GM21576 (cell line): ENCODE measurements at regions not wholly inside any gene's neighbourhood (a gene's known extent, or its start where the extent isn't known, plus 50 kb on each side); places are given as distances from the start of the nearest gene placed in this dataset.
"Not testable (repeated sequence)": the region's sequence is repeated elsewhere in the genome, so short reads cannot be mapped to it uniquely, and the experiment has no call there.

Experiments
- ATAC-seq: cut with Tn5 transposase; IDR thresholded peaks from one replicate; pipeline ENCODE4 v1.9.1; 2021; ENCODE audit warnings: mild to moderate bottlenecking, moderate library complexity; ENCODE audit not compliant: unreplicated experiment

GRCh38 chr12:47610686-47611252 is 95.1 kb downstream of the RPAP3 start:
- no peak for ATAC-seq

- ATAC-seq = no peak
Measured at GRCh38 chr12:47609806-47610205, 96.0 kb downstream of the RPAP3 start.

GRCh38 chr12:47608671-47609070 is 97.2 kb downstream of the RPAP3 start:
- ATAC-seq = not testable (repeated sequence)

- ATAC-seq = no peak
Measured at GRCh38 chr12:47604221-47604873, 101.5 kb downstream of the RPAP3 start.

- no peak for ATAC-seq
Measured at GRCh38 chr12:47602949-47603558, 102.8 kb downstream of the RPAP3 start.

- ATAC-seq = no peak
Measured at GRCh38 chr12:47602325-47602724, 103.5 kb downstream of the RPAP3 start.

- no peak for ATAC-seq
Measured at GRCh38 chr12:47601071-47601470, 104.8 kb downstream of the RPAP3 start.

- no peak for ATAC-seq
Measured at GRCh38 chr12:47591795-47592194, 114.0 kb downstream of the RPAP3 start.

- no peak for ATAC-seq
Measured at GRCh38 chr12:47591361-47591791, 114.5 kb downstream of the RPAP3 start.

- ATAC-seq = no peak
Measured at GRCh38 chr12:47590771-47591360, 115.0 kb downstream of the RPAP3 start.

- no peak for ATAC-seq
Measured at GRCh38 chr12:47586952-47587669, 118.7 kb downstream of the RPAP3 start.

GRCh38 chr12:47585507-47585906 is 120.3 kb downstream of the RPAP3 start:
- no peak for ATAC-seq

- ATAC-seq = no peak
Measured at GRCh38 chr12:47578836-47579235, 127.0 kb downstream of the RPAP3 start.

- ATAC-seq = no peak
Measured at GRCh38 chr12:47577206-47577989, 128.4 kb downstream of the RPAP3 start.

- no peak for ATAC-seq
Measured at GRCh38 chr12:47576289-47576945, 129.4 kb downstream of the RPAP3 start.

- no peak for ATAC-seq
Measured at GRCh38 chr12:47574252-47575021, 131.4 kb downstream of the RPAP3 start.

- no peak for ATAC-seq
Measured at GRCh38 chr12:47573146-47573659, 132.6 kb downstream of the RPAP3 start.

GRCh38 chr12:47570151-47570550 is 135.7 kb downstream of the RPAP3 start:
- ATAC-seq = no peak

GRCh38 chr12:47562201-47562600 is 143.6 kb downstream of the RPAP3 start:
- ATAC-seq = no peak
